GM19455 (cell line): ENCODE measurements at regions not wholly inside any gene's neighbourhood (a gene's known extent, or its start where the extent isn't known, plus 50 kb on each side); places are given as distances from the start of the nearest gene placed in this dataset.
"Not testable (repeated sequence)": the region's sequence is repeated elsewhere in the genome, so short reads cannot be mapped to it uniquely, and the experiment has no call there.

Experiments used
- ATAC-seq: cut with Tn5 transposase; IDR thresholded peaks from one replicate; pipeline ENCODE4 v1.9.1; 2021; ENCODE audit not compliant: unreplicated experiment

- no peak for ATAC-seq
Measured at GRCh38 chr22:49405590-49405989, 422.1 kb downstream of the BRD1 start.

- ATAC-seq = no peak
Measured at GRCh38 chr22:49404576-49405241, 423.0 kb downstream of the BRD1 start.

- no peak for ATAC-seq
Measured at GRCh38 chr22:49404020-49404419, 423.7 kb downstream of the BRD1 start.

GRCh38 chr22:49403102-49403501, 424.6 kb downstream of the BRD1 start:
- no peak for ATAC-seq

GRCh38 chr22:49402169-49402568, 425.5 kb downstream of the BRD1 start:
- no peak for ATAC-seq

- ATAC-seq = no peak
Measured at GRCh38 chr22:49400941-49401598, 426.6 kb downstream of the BRD1 start.

GRCh38 chr22:49400136-49400940, 427.3 kb downstream of the BRD1 start:
- ATAC-seq = no peak

- ATAC-seq = no peak
Measured at GRCh38 chr22:49398646-49399045, 429.0 kb downstream of the BRD1 start.

GRCh38 chr22:49398115-49398514, 429.6 kb downstream of the BRD1 start:
- no peak for ATAC-seq

GRCh38 chr22:49396817-49397216, 430.9 kb downstream of the BRD1 start:
- no peak for ATAC-seq

- no peak for ATAC-seq
Measured at GRCh38 chr22:49395617-49396016, 432.1 kb downstream of the BRD1 start.

- ATAC-seq = not testable (repeated sequence)
Measured at GRCh38 chr22:49395062-49395461, 432.6 kb downstream of the BRD1 start.

GRCh38 chr22:49394116-49394785, 433.4 kb downstream of the BRD1 start:
- no peak for ATAC-seq

- no peak for ATAC-seq
Measured at GRCh38 chr22:49393526-49393925, 434.1 kb downstream of the BRD1 start.

- ATAC-seq = no peak
Measured at GRCh38 chr22:49392841-49393510, 434.7 kb downstream of the BRD1 start.

GRCh38 chr22:49392247-49392646, 435.4 kb downstream of the BRD1 start:
- ATAC-seq = no peak

GRCh38 chr22:49391436-49391835, 436.2 kb downstream of the BRD1 start:
- ATAC-seq = no peak

GRCh38 chr22:49390954-49391353, 436.7 kb downstream of the BRD1 start:
- no peak for ATAC-seq

- not testable (repeated sequence) for ATAC-seq
Measured at GRCh38 chr22:49383909-49384308, 443.8 kb downstream of the BRD1 start.

GRCh38 chr22:49382451-49382735, 445.3 kb downstream of the BRD1 start:
- ATAC-seq = no peak
